ENCODE measurements at regions not wholly inside any gene's neighbourhood (a gene's known extent, or its start where the extent isn't known, plus 50 kb on each side); places are given as distances from the start of the nearest gene placed in this dataset.
"Not testable (repeated sequence)": the region's sequence is repeated elsewhere in the genome, so short reads cannot be mapped to it uniquely, and the experiment has no call there.

- DNase-seq (ENCODE audit: low read depth): no peak
These were observed 93.7 kb upstream of the SRSF6 start for GRCh38 chr20:43364001-43364400.

GRCh38 chr20:43363506-43363905 is 94.2 kb upstream of the SRSF6 start:
- no peak for DNase-seq (ENCODE audit: low read depth)

- DNase-seq (ENCODE audit: low read depth): no peak
These were observed 96.2 kb upstream of the SRSF6 start for GRCh38 chr20:43361526-43361925.

GRCh38 chr20:43360016-43360415 is 97.7 kb upstream of the SRSF6 start:
- DNase-seq (ENCODE audit: low read depth): no peak

GRCh38 chr20:43358811-43359210 is 98.9 kb upstream of the SRSF6 start:
- no peak for DNase-seq (ENCODE audit: low read depth)

GRCh38 chr20:43357352-43357751 is 100.3 kb upstream of the SRSF6 start:
- DNase-seq (ENCODE audit: low read depth): no peak

GRCh38 chr20:43355610-43356009 is 102.1 kb upstream of the SRSF6 start:
- no peak for DNase-seq (ENCODE audit: low read depth)

- DNase-seq (ENCODE audit: low read depth): no peak
These were observed 104.7 kb upstream of the SRSF6 start for GRCh38 chr20:43352996-43353395.

GRCh38 chr20:43350694-43351093 is 107.0 kb upstream of the SRSF6 start:
- DNase-seq (ENCODE audit: low read depth): not testable (repeated sequence)

- DNase-seq (ENCODE audit: low read depth): no peak
These were observed 107.9 kb upstream of the SRSF6 start for GRCh38 chr20:43349841-43350240.

- not testable (repeated sequence) for DNase-seq (ENCODE audit: low read depth)
These were observed 109.9 kb upstream of the SRSF6 start for GRCh38 chr20:43347839-43348238.

- no peak for DNase-seq (ENCODE audit: low read depth)
These were observed 112.0 kb upstream of the SRSF6 start for GRCh38 chr20:43345676-43346075.

- DNase-seq (ENCODE audit: low read depth): no peak
These were observed 116.2 kb upstream of the SRSF6 start for GRCh38 chr20:43341511-43341910.

GRCh38 chr20:43337036-43337435 is 120.7 kb upstream of the SRSF6 start:
- no peak for DNase-seq (ENCODE audit: low read depth)

GRCh38 chr20:43334080-43334479 is 123.6 kb upstream of the SRSF6 start:
- DNase-seq (ENCODE audit: low read depth): no peak

- no peak for DNase-seq (ENCODE audit: low read depth)
These were observed 125.8 kb upstream of the SRSF6 start for GRCh38 chr20:43331906-43332305.

- no peak for DNase-seq (ENCODE audit: low read depth)
These were observed 129.0 kb upstream of the SRSF6 start for GRCh38 chr20:43328697-43329096.

- not testable (repeated sequence) for DNase-seq (ENCODE audit: low read depth)
These were observed 130.5 kb upstream of the SRSF6 start for GRCh38 chr20:43327234-43327633.

- no peak for DNase-seq (ENCODE audit: low read depth)
These were observed 131.8 kb upstream of the SRSF6 start for GRCh38 chr20:43325926-43326325.

- no peak for DNase-seq (ENCODE audit: low read depth)
These were observed 133.9 kb upstream of the PTPRT start for GRCh38 chr20:43323592-43323991.

GRCh38 chr20:43322851-43323250 is 133.1 kb upstream of the PTPRT start:
- DNase-seq (ENCODE audit: low read depth): peak; percentile 2

GRCh38 chr20:43320536-43320935 is 130.8 kb upstream of the PTPRT start:
- no peak for DNase-seq (ENCODE audit: low read depth)

- DNase-seq (ENCODE audit: low read depth): no peak
These were observed 129.1 kb upstream of the PTPRT start for GRCh38 chr20:43318755-43319297.

GRCh38 chr20:43316271-43316670 is 126.6 kb upstream of the PTPRT start:
- no peak for DNase-seq (ENCODE audit: low read depth)

GRCh38 chr20:43309266-43309665 is 119.6 kb upstream of the PTPRT start:
- no peak for DNase-seq (ENCODE audit: low read depth)

Measured in iris pigment epithelial cell (primary cell).